ENCODE measurements at regions not wholly inside any gene's neighbourhood (a gene's known extent, or its start where the extent isn't known, plus 50 kb on each side); places are given as distances from the start of the nearest gene placed in this dataset.

DNA sequence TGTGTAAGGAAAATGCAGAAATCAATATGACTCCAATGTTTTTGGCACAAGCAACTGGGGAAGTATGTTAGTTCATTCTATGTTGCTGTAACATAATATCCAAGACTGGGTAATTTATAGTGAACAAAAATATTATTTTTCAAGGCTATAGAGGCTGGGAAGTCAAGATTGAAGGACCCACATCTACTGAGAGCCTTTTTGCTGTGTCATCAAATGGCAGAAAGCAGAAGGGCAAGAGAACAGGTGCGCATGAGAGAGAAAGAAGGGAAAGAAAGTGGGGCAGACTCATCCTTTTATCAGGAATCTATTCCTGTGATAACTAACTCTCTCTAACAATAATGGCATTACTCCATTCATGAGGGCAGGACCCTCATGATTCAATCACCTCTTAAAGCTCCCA is 237.2 kb downstream of the FAT4 start:
- Histone ChIP-seq H3K27me3 (replicated peaks) (no peaks in the 10 kb centered on the region), H3K36me3 (replicated peaks) (no peaks in the 10 kb centered on the region), H3K4me3 (ENCODE audit: low read depth, low read length) (no peak overlapping the region), H3K27ac (no peak overlapping the region)
- in situ Hi-C loops (cut with HindIII; ENCODE audit: low pct_ligation_motif_present, low sequenced_read_pairs) = no loop called here
- no peak for DNase-seq
- TF ChIP-seq, protein P1, sequence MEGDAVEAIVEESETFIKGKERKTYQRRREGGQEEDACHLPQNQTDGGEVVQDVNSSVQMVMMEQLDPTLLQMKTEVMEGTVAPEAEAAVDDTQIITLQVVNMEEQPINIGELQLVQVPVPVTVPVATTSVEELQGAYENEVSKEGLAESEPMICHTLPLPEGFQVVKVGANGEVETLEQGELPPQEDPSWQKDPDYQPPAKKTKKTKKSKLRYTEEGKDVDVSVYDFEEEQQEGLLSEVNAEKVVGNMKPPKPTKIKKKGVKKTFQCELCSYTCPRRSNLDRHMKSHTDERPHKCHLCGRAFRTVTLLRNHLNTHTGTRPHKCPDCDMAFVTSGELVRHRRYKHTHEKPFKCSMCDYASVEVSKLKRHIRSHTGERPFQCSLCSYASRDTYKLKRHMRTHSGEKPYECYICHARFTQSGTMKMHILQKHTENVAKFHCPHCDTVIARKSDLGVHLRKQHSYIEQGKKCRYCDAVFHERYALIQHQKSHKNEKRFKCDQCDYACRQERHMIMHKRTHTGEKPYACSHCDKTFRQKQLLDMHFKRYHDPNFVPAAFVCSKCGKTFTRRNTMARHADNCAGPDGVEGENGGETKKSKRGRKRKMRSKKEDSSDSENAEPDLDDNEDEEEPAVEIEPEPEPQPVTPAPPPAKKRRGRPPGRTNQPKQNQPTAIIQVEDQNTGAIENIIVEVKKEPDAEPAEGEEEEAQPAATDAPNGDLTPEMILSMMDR (IDR thresholded peaks at IDR 0.05; ENCODE audit: low read depth, low read length, missing control alignments) = no peak

DNA sequence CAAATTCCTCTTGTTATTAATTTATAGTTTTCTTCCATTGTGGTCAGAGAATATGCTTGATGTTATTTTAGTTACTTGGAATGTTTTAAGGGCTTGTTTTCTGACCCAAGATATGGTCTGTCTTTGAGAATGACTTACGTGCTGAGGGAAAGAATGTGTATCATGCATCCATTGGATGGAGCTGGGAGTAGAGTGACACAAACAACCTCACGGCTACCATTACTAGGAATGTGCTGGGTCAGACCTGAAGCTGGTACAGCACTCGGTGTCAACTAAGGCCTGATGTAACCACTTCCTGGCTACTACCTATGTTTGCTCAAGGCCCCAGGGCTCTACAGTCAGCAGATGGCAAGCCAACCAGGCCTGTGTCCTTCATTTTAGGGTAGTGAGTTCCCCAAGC is 257.8 kb downstream of the FAT4 start:
- no peaks in the 10 kb centered on the region for H3K27me3 ChIP-seq (replicated peaks)
- DNase-seq = peak; percentile 74
- in situ Hi-C loops (cut with HindIII; ENCODE audit: low pct_ligation_motif_present, low sequenced_read_pairs) = no loop called here
- H3K4me3 ChIP-seq (ENCODE audit: low read depth, low read length) = no peak overlapping the region
- H3K36me3 ChIP-seq (replicated peaks) = no peaks in the 10 kb centered on the region
- TF ChIP-seq, protein P1 (IDR thresholded peaks at IDR 0.05; ENCODE audit: low read depth, low read length, missing control alignments) = no peak
- H3K27ac ChIP-seq = peak overlapping the region; percentile 49

DNA sequence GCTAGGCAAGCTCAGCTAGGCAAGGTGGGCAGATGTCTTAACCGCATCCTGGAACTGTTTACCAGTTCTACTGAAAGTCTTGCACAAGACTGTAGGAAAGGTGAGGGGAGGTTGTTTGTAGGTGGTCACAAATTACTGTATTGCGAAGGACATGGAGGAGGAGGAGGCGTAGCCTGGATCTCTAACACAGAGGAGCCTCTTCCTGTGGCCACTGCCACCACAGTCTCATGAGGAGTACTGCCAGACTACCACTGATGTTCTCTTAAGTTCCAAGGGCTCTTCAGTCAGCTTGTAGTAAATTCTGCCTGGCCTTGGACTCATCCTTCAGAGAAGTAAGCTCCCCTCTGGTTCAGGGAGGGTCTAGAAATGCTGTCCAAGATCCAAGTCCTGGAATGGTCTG is 258.6 kb downstream of the FAT4 start:
- TF ChIP-seq, protein P1 (IDR thresholded peaks at IDR 0.05; ENCODE audit: low read depth, low read length, missing control alignments) = no peak
- no peak overlapping the region for H3K4me3 ChIP-seq (ENCODE audit: low read depth, low read length)
- DNase-seq = no peak
- H3K36me3 ChIP-seq (replicated peaks) = no peaks in the 10 kb centered on the region
- no peak overlapping the region for H3K27ac ChIP-seq
- in situ Hi-C loops (cut with HindIII; ENCODE audit: low pct_ligation_motif_present, low sequenced_read_pairs) = no loop called here
- no peaks in the 10 kb centered on the region for H3K27me3 ChIP-seq (replicated peaks)

DNA sequence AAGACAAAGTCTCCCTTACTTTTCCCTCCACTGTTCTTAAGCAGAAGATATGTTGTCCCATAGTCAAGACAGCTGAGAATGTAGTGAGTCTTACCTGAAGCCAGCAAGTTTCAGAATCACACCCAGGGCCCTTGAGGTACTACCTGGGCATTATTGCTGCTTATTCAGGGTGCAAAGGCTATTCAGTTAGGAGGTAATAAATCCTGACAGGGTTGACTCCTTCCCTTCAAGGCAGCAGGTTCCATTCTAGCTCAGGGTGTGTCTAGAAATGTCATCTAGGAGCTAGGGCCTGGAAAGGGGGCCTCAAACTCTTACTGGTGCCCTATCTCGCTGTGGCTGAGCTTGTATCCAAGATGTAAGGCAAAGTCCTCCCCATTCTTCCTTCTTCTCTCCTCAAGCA is 259.0 kb downstream of the FAT4 start:
- TF ChIP-seq, protein P1 (IDR thresholded peaks at IDR 0.05; ENCODE audit: low read depth, low read length, missing control alignments) = no peak
- H3K4me3 ChIP-seq (ENCODE audit: low read depth, low read length) = no peak overlapping the region
- in situ Hi-C loops (cut with HindIII; ENCODE audit: low pct_ligation_motif_present, low sequenced_read_pairs) = no loop called here
- no peaks in the 10 kb centered on the region for H3K36me3 ChIP-seq (replicated peaks)
- no peak overlapping the region for H3K27ac ChIP-seq
- no peaks in the 10 kb centered on the region for H3K27me3 ChIP-seq (replicated peaks)
- no peak for DNase-seq

DNA sequence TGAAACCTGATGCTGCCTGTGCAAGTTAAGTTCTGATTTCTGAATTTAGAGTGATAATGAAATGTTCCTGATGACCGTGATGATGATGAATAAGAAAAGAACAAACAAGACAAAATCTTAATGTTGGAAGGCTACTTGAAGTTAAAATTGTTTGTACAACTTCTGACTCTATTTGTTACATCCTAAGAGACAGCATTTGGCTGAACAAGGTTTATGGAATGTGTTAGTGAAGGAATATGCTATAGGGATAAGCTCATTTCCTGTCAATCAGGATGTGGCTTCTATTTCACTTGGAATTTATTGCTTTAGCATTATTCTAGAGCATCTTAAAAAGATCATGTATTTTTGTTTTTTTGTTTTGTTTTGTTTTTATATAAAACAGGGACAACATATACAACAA is 267.5 kb downstream of the FAT4 start:
- H3K27me3 ChIP-seq (replicated peaks) = no peaks in the 10 kb centered on the region
- no peak overlapping the region for H3K27ac ChIP-seq
- no peak for DNase-seq
- TF ChIP-seq, protein P1 (IDR thresholded peaks at IDR 0.05; ENCODE audit: low read depth, low read length, missing control alignments) = no peak
- H3K36me3 ChIP-seq (replicated peaks) = no peaks in the 10 kb centered on the region
- in situ Hi-C loops (cut with HindIII; ENCODE audit: low pct_ligation_motif_present, low sequenced_read_pairs) = no loop called here
- H3K4me3 ChIP-seq (ENCODE audit: low read depth, low read length) = no peak overlapping the region

DNA sequence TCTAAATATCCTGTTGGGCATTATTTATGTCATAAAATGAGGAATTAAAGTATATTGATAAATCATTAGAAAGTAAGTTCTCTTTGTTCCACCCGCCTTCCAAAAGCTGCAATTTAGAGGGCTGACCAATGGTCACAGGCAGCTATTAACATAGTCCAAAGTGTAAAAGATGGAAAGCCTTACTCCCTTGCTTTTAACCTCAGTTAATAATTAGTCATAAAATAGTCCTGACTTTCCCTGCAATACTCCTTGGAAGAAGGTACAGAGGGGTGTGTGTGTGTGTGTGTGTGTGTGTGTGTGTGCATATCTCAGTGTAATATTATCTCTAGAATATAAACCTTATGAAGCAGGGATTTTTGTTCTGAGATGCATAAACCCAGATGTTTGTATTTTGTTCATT is 275.4 kb downstream of the FAT4 start:
- DNase-seq = no peak
- H3K4me3 ChIP-seq (ENCODE audit: low read depth, low read length) = no peak overlapping the region
- TF ChIP-seq, protein P1 (IDR thresholded peaks at IDR 0.05; ENCODE audit: low read depth, low read length, missing control alignments) = no peak
- no peaks in the 10 kb centered on the region for H3K27me3 ChIP-seq (replicated peaks)
- in situ Hi-C loops (cut with HindIII; ENCODE audit: low pct_ligation_motif_present, low sequenced_read_pairs) = no loop called here
- H3K36me3 ChIP-seq (replicated peaks) = no peaks in the 10 kb centered on the region
- H3K27ac ChIP-seq = no peak overlapping the region
